ENCODE measurements at regions not wholly inside any gene's neighbourhood (a gene's known extent, or its start where the extent isn't known, plus 50 kb on each side); places are given as distances from the start of the nearest gene placed in this dataset.
A peak's percentile ranks its signal among the peaks of the same experiment; 100 is the strongest.

GRCh38 chr6:134481966-134482365, 164.1 kb upstream of the SGK1 start:
- H3K9me3 ChIP-seq (ENCODE audit: control insufficient read depth, low read length): no peaks in the 10 kb centered on the region
- H2BK120ac ChIP-seq (ENCODE audit: low read depth, low read length): no peak overlapping the region
- H2BK5ac ChIP-seq (ENCODE audit: low read depth, low read length, poor library complexity, severe bottlenecking): no peak overlapping the region
- no peak overlapping the region for H2AFZ ChIP-seq (ENCODE audit: low read depth, low read length)
- no peaks in the 10 kb centered on the region for H3K79me1 ChIP-seq (replicated peaks; ENCODE audit: low read length, poor library complexity, severe bottlenecking)
- WGBS: 96% methylated on average over 6 of the region's 6 CpGs
- H3K23ac ChIP-seq (ENCODE audit: low read length in 2 of 2): no peak overlapping the region
- no peak overlapping the region for H3K4me2 ChIP-seq (ENCODE audit: low read length, poor library complexity, severe bottlenecking)
- H4K8ac ChIP-seq (ENCODE audit: low read length): no peak overlapping the region
- H3K9ac ChIP-seq (ENCODE audit: low read length): no peak overlapping the region
- H2BK12ac ChIP-seq (ENCODE audit: low read length in 2 of 2): peak overlapping the region in 1 of 2 experiments; percentile 18
- H2BK15ac ChIP-seq (ENCODE audit: low read depth, poor library complexity, severe bottlenecking): no peak overlapping the region
- no peak overlapping the region for H3K27ac ChIP-seq (ENCODE audit: low read length, poor library complexity, severe bottlenecking)
- no peaks in the 10 kb centered on the region for H3K27me3 ChIP-seq (ENCODE audit: control insufficient read depth in 1 of 2, insufficient read depth in 1 of 2, low read length in 2 of 2)
- no peak overlapping the region for H3K18ac ChIP-seq (ENCODE audit: low read depth in 1 of 2, low read length in 2 of 2)
- no peak overlapping the region for H3K4me3 ChIP-seq (ENCODE audit: insufficient read depth in 1 of 2, low read depth in 1 of 2, low read length in 2 of 2)
- peaks cover 5% of the 10 kb centered on the region for H3K4me1 ChIP-seq (ENCODE audit: control insufficient read depth, insufficient read depth, low read depth, low read length)
- H3K14ac ChIP-seq (ENCODE audit: low read length in 2 of 2): no peak overlapping the region
- peak overlapping the region; percentile 32 for H2AK5ac ChIP-seq (ENCODE audit: low read length, severe bottlenecking)
- H3K36me3 ChIP-seq (ENCODE audit: control insufficient read depth in 1 of 2, insufficient read depth in 2 of 2, low read depth in 1 of 2, low read length in 2 of 2): no peaks in the 10 kb centered on the region
- DNase-seq: no peak
- H4K91ac ChIP-seq (ENCODE audit: low read length): no peak overlapping the region
- H3K4ac ChIP-seq (ENCODE audit: low read depth in 1 of 2, low read length in 2 of 2): no peak overlapping the region

- Histone ChIP-seq H3K36me3 (ENCODE audit: control insufficient read depth in 1 of 2, insufficient read depth in 2 of 2, low read depth in 1 of 2, low read length in 2 of 2) (no peaks in the 10 kb centered on the region), H2AK5ac (ENCODE audit: low read length, severe bottlenecking) (no peak overlapping the region), H3K4me1 (ENCODE audit: control insufficient read depth, insufficient read depth, low read depth, low read length) (peaks cover 5% of the 10 kb centered on the region), H3K9ac (ENCODE audit: low read length) (no peak overlapping the region), H3K23ac (ENCODE audit: low read length in 2 of 2) (no peak overlapping the region), H3K14ac (ENCODE audit: low read length in 2 of 2) (no peak overlapping the region), H3K9me3 (ENCODE audit: control insufficient read depth, low read length) (no peaks in the 10 kb centered on the region), H2AFZ (ENCODE audit: low read depth, low read length) (no peak overlapping the region), H3K4me2 (ENCODE audit: low read length, poor library complexity, severe bottlenecking) (no peak overlapping the region), H2BK120ac (ENCODE audit: low read depth, low read length) (no peak overlapping the region), H2BK12ac (ENCODE audit: low read length in 2 of 2) (no peak overlapping the region), H3K27ac (ENCODE audit: low read length, poor library complexity, severe bottlenecking) (no peak overlapping the region), H3K79me1 (replicated peaks; ENCODE audit: low read length, poor library complexity, severe bottlenecking) (no peaks in the 10 kb centered on the region), H4K8ac (ENCODE audit: low read length) (no peak overlapping the region), H3K18ac (ENCODE audit: low read depth in 1 of 2, low read length in 2 of 2) (no peak overlapping the region), H3K27me3 (ENCODE audit: control insufficient read depth in 1 of 2, insufficient read depth in 1 of 2, low read length in 2 of 2) (no peaks in the 10 kb centered on the region), H2BK15ac (ENCODE audit: low read depth, poor library complexity, severe bottlenecking) (no peak overlapping the region), H4K91ac (ENCODE audit: low read length) (no peak overlapping the region), H3K4me3 (ENCODE audit: insufficient read depth in 1 of 2, low read depth in 1 of 2, low read length in 2 of 2) (no peak overlapping the region), H3K4ac (ENCODE audit: low read depth in 1 of 2, low read length in 2 of 2) (no peak overlapping the region), H2BK5ac (ENCODE audit: low read depth, low read length, poor library complexity, severe bottlenecking) (no peak overlapping the region)
- no peak for DNase-seq
- no CpG with 5 or more reads among the region's 1 CpG for WGBS
These were observed 162.7 kb upstream of the SGK1 start for GRCh38 chr6:134480593-134480992.

- H2BK15ac ChIP-seq (ENCODE audit: low read depth, poor library complexity, severe bottlenecking): no peak overlapping the region
- no peaks in the 10 kb centered on the region for H3K9me3 ChIP-seq (ENCODE audit: control insufficient read depth, low read length)
- H3K4ac ChIP-seq (ENCODE audit: low read depth in 1 of 2, low read length in 2 of 2): no peak overlapping the region
- H2AFZ ChIP-seq (ENCODE audit: low read depth, low read length): no peak overlapping the region
- H3K27me3 ChIP-seq (ENCODE audit: control insufficient read depth in 1 of 2, insufficient read depth in 1 of 2, low read length in 2 of 2): no peaks in the 10 kb centered on the region
- 95% methylated on average over 2 of the region's 2 CpGs for WGBS
- no peak overlapping the region for H3K14ac ChIP-seq (ENCODE audit: low read length in 2 of 2)
- peaks cover 5% of the 10 kb centered on the region for H3K4me1 ChIP-seq (ENCODE audit: control insufficient read depth, insufficient read depth, low read depth, low read length)
- H4K8ac ChIP-seq (ENCODE audit: low read length): no peak overlapping the region
- no peaks in the 10 kb centered on the region for H3K79me1 ChIP-seq (replicated peaks; ENCODE audit: low read length, poor library complexity, severe bottlenecking)
- no peak overlapping the region for H2BK5ac ChIP-seq (ENCODE audit: low read depth, low read length, poor library complexity, severe bottlenecking)
- H3K9ac ChIP-seq (ENCODE audit: low read length): no peak overlapping the region
- no peak overlapping the region for H2AK5ac ChIP-seq (ENCODE audit: low read length, severe bottlenecking)
- no peak for DNase-seq
- no peak overlapping the region for H2BK120ac ChIP-seq (ENCODE audit: low read depth, low read length)
- H3K23ac ChIP-seq (ENCODE audit: low read length in 2 of 2): no peak overlapping the region
- no peak overlapping the region for H3K4me2 ChIP-seq (ENCODE audit: low read length, poor library complexity, severe bottlenecking)
- no peak overlapping the region for H3K18ac ChIP-seq (ENCODE audit: low read depth in 1 of 2, low read length in 2 of 2)
- H4K91ac ChIP-seq (ENCODE audit: low read length): no peak overlapping the region
- no peak overlapping the region for H3K4me3 ChIP-seq (ENCODE audit: insufficient read depth in 1 of 2, low read depth in 1 of 2, low read length in 2 of 2)
- no peak overlapping the region for H2BK12ac ChIP-seq (ENCODE audit: low read length in 2 of 2)
- H3K36me3 ChIP-seq (ENCODE audit: control insufficient read depth in 1 of 2, insufficient read depth in 2 of 2, low read depth in 1 of 2, low read length in 2 of 2): no peaks in the 10 kb centered on the region
- no peak overlapping the region for H3K27ac ChIP-seq (ENCODE audit: low read length, poor library complexity, severe bottlenecking)
These were observed 161.0 kb upstream of the SGK1 start for GRCh38 chr6:134478764-134479399.

DNA sequence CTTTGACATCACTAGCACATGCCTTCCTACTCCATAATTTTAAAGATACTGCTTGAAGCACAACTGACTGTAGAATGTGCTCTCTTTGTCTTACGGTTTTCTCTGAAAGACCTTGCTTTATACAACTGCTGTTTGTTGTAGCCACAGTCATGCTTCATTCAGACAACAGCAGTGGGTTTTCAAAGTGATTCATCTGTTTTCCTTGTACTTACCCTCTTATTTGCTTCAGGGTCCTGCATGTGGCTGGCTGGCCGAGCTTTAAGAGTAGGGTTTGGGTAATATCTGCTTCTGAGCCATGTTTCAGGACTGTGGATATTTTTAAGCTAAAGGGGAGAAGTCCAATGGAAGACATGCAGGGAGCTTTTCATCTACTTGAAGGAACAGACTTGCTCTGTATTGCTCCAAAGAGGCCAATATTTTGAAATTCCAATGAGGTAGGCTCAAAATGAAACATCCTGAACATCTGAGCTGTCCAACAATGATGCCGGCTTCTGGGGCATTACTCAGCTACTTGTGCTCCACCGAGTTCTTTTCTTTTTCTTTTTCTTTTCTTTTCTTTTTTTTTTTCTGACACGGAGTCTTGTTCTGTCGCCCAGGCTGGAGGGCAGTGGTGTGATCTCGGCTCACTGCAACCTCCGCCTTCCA, 160.2 kb upstream of the SGK1 start:
- no peak overlapping the region for H3K27ac ChIP-seq (ENCODE audit: low read length, poor library complexity, severe bottlenecking)
- H3K23ac ChIP-seq (ENCODE audit: low read length in 2 of 2): no peak overlapping the region
- no peak overlapping the region for H3K14ac ChIP-seq (ENCODE audit: low read length in 2 of 2)
- no peak overlapping the region for H4K8ac ChIP-seq (ENCODE audit: low read length)
- no peaks in the 10 kb centered on the region for H3K36me3 ChIP-seq (ENCODE audit: control insufficient read depth in 1 of 2, insufficient read depth in 2 of 2, low read depth in 1 of 2, low read length in 2 of 2)
- H3K79me1 ChIP-seq (replicated peaks; ENCODE audit: low read length, poor library complexity, severe bottlenecking): no peaks in the 10 kb centered on the region
- 83% methylated on average over 8 of the region's 8 CpGs for WGBS
- H3K4me3 ChIP-seq (ENCODE audit: insufficient read depth in 1 of 2, low read depth in 1 of 2, low read length in 2 of 2): no peak overlapping the region
- H3K9ac ChIP-seq (ENCODE audit: low read length): no peak overlapping the region
- no peak overlapping the region for H3K4me2 ChIP-seq (ENCODE audit: low read length, poor library complexity, severe bottlenecking)
- no peak overlapping the region for H2BK120ac ChIP-seq (ENCODE audit: low read depth, low read length)
- H2BK12ac ChIP-seq (ENCODE audit: low read length in 2 of 2): no peak overlapping the region
- H2AK5ac ChIP-seq (ENCODE audit: low read length, severe bottlenecking): no peak overlapping the region
- H3K4me1 ChIP-seq (ENCODE audit: control insufficient read depth, insufficient read depth, low read depth, low read length): peaks cover 5% of the 10 kb centered on the region
- no peak overlapping the region for H4K91ac ChIP-seq (ENCODE audit: low read length)
- no peak overlapping the region for H2BK5ac ChIP-seq (ENCODE audit: low read depth, low read length, poor library complexity, severe bottlenecking)
- H2AFZ ChIP-seq (ENCODE audit: low read depth, low read length): no peak overlapping the region
- H3K9me3 ChIP-seq (ENCODE audit: control insufficient read depth, low read length): no peaks in the 10 kb centered on the region
- no peak overlapping the region for H3K18ac ChIP-seq (ENCODE audit: low read depth in 1 of 2, low read length in 2 of 2)
- H2BK15ac ChIP-seq (ENCODE audit: low read depth, poor library complexity, severe bottlenecking): no peak overlapping the region
- no peak overlapping the region for H3K4ac ChIP-seq (ENCODE audit: low read depth in 1 of 2, low read length in 2 of 2)
- no peak for DNase-seq
- H3K27me3 ChIP-seq (ENCODE audit: control insufficient read depth in 1 of 2, insufficient read depth in 1 of 2, low read length in 2 of 2): no peaks in the 10 kb centered on the region

Data from mesenchymal stem cell (in vitro differentiated cells and primary cell).